Mucosa of gallbladder (tissue), 1 donor: ENCODE measurements at regions not wholly inside any gene's neighbourhood (a gene's known extent, or its start where the extent isn't known, plus 50 kb on each side); places are given as distances from the start of the nearest gene placed in this dataset.
A peak's percentile ranks its signal among the peaks of the same experiment; 100 is the strongest.

Experiments
- DNase-seq: peaks from one replicate; pipeline ENCODE4 v3.0.0-alpha.2; 2020; ENCODE audit warnings: low spot score
- donor health status: DM: no; HTN: no; CAD: no.

DNA sequence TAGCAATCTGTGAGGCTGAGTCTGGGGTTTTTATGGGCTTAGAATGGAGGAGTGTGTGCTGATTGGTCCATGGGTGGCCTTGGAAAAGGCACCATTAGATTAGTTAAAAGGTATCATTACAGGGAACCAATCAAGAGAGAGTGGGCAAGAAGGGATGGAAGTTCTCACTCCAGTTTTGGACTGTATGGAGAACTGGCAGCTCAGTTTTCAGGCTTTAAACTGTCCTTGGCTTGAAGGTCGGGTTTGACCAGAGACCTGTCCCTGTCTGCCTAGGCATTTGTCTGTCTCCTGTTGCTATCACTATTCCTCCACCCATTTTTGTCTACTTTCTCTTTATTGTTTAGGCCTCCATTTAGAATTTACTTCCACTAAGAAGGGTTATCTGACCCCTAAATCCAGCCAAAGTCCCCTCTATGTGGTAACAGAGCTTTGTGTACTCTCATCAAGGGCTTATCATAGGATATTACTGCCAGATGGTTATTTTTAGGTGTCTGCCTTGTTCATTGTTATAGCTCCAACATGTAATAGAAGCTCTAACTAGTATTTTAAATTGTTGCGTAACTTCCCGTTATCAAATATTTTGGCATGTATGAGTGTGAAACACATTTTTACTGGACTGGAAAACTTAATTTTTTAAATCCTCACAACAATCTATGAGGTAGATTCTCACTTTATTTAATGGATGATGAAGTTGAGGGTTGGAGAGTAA, 133.3 kb upstream of the SLC10A2 start:
- DNase-seq, result no peak

DNA sequence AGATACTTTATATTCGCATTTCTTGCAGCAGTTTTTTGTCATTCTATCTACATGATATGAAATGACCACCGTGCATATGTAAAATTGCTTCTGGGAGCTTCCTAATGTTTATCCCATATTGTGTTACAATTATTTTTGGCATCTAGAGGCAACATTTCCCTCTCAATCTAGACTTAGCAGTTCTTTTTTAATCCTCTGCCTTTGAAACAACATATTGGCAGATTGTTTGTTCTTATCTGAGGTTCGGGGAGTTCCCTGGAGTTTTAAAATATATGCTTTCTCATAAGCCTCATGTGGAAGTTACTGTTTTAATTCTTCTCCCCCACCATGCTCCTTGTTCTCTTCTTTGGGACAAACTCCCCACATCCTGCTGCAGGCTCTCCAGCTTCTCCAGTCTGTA, 130.1 kb upstream of the SLC10A2 start:
- DNase-seq, result no peak

GRCh38 chr13:103195762-103196161, 129.5 kb upstream of the SLC10A2 start:
- no peak for DNase-seq

DNA sequence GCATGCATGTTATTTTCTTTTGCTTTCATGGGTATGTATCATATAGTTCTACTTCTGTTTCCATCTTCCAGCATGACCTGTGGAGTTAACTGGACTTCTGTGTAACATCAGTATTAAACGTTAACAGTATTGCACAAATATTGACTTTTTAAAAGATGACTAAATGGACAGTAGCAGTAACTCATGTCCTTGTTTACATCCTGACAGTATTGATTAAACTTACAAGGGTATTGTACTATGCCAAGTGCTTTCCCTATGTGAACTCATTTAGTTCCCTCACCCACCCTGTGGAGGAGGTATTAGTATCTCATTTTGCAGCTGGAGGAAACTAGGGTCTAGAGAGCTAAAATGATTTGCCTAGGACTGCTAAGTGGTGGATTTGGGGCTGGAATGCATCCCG, 128.7 kb upstream of the SLC10A2 start:
- DNase-seq, result no peak

- DNase-seq, result no peak
Measured at GRCh38 chr13:103192511-103193135, 126.4 kb upstream of the SLC10A2 start.

DNA sequence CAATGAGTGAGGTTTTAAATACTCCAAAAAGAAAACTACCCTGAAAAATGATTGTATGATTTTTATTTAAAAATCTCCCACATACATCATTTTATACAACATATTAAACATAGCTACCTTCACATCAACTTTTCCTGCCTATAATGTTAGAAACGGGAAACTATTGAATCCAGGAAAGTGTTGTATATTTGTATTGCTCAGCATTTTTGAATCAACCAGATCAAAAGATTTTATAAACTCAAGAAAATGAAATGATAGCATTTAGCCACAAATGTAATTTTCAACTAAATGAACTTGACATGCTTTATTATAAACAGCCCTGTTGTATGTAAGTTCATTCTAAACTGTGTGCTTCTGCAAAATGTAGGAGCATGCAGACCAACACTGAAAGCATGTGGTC, 124.6 kb upstream of the SLC10A2 start:
- no peak for DNase-seq

DNA sequence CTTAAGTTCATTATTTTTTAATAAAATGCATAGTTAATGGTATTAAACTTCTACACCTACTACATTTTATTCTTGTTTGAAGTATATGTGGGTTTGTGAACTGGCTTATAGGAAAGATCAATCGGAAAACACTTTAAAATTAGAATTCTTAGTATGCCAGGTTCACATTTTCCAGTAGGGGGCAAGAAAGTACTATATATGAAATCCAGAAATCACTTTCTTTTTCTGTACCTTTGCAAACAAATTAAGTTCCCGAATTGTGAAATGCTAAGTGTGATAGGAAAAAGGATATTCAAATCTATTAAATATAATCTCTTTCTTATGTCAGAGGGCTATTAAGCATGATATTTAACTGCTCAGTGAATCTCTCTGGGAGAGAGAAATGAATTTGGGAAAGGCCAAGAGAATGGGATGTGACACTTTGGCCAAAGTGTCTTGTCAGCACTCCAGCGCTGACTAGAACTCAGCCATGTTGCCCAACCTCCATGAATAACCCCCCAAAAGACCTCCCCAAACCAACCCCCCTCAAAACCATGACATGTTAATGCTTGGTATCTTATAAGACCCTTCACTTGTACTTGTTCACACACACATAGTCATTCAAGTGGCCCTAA, 122.6 kb upstream of the SLC10A2 start:
- no peak for DNase-seq

- DNase-seq, result peak; percentile 15
Measured at GRCh38 chr13:103187721-103188156, 121.5 kb upstream of the SLC10A2 start.

DNA sequence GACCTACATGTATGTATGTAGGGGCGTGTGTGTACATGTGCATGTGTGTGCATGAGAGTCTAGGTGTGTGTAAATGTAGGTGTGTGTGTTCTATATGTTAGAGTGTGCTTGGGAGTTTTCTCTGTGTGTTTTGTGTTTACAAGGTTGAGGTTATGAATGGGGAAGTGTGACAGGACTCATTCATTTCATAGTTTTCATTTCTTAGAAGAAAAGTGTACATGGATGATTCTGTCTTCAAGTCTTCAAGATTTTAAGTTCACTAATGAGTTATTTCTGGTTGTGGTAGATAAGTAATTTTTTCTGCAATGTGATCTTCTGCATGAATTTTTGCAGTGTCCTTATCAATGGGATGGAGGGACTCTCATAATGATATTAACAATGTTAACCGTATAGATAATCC, 118.2 kb upstream of the SLC10A2 start:
- no peak for DNase-seq

DNA sequence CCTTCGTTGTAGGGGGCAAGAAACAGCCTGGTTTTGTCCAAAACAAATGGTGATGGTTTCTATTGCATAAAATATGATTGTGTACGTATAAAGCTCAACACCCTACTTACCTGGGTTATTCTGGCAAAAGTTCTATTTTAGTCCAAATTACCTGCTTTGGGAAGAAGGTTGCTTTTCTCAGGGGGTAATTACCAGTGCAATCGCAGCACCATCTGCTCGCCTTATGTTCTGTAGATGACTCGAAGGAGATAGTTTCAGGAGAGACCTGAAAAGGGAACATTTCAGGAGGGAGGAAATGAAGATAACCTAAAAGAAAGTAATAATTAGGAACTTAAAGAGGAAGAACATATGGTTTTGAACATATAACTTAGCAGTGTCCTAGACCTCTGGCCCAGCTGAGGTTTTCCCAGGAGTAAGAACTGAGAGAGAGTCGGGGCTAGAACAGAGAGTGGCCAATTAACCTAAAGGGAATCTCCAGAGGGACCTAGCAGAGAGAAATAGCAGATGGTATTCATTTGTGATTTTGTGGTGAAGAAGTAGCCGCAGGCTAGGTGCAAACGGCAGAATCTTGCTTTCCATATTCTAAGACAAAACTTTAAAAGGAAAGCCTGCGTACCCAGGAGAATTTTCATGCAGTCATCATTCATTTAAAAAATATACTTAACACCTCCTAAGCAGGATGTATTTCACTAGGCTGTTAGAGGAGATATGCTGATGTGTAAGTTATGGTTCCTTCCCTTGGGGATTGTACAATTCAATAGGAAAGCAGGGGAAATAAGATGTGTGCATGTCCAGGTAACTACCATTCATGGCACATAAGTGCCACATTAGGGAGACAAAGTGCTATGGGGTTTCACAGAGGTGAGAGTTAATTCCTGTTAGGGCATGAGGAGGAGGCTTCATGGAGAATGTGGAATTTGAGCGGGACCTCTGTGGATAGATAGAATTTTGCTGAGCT, 113.0 kb upstream of the SLC10A2 start:
- no peak for DNase-seq

GRCh38 chr13:103174966-103175365, 108.7 kb upstream of the SLC10A2 start:
- DNase-seq, result no peak

DNA sequence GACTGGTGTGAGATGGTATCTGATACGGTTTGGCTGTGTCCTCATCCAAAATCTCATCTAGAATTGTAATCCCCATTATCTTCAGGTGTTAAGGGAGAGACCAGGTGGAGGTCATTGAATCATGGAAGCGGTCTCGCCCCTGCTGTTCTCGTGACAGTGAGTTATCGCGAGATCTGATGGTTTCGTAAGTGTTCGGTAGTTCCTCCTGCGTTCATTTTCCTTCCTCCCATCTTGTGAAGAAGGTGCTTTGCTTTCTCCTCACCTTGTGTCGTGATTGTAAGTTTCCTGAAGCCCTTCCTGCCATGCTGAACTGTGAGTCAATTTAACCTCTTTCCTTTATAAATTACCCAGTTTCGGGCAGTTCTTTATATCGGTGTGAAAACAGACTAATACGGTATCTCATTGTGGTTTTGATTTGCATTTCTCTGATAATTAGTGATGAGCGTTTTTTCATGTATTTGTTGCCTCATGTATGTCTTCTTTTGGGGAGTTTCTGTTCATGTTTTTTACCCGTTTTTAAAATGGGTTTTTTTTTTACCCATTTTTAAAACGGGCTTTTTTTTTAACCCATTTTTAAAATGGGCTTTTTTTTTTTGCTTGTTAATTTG, 102.8 kb upstream of the SLC10A2 start:
- no peak for DNase-seq

DNA sequence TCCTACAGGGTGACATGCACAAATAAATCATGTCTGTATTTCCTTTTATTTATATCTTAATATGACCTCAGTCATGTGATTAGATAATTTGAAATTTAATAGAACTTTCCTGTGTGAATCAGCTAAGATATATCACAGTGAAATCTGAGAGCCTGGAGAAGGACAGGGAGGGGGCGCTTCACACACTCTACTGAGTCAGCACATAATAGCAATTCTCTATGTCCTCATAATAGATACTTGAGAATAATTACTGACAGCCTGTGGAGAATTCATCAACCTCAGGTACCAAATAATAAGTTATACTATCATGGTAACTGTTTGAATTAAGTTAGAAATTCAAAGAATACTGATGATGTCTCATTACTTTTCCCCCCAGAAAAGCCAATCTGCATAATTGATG, 98.0 kb upstream of the SLC10A2 start:
- no peak for DNase-seq

- no peak for DNase-seq
Measured at GRCh38 chr13:103161476-103161875, 95.3 kb upstream of the SLC10A2 start.

DNA sequence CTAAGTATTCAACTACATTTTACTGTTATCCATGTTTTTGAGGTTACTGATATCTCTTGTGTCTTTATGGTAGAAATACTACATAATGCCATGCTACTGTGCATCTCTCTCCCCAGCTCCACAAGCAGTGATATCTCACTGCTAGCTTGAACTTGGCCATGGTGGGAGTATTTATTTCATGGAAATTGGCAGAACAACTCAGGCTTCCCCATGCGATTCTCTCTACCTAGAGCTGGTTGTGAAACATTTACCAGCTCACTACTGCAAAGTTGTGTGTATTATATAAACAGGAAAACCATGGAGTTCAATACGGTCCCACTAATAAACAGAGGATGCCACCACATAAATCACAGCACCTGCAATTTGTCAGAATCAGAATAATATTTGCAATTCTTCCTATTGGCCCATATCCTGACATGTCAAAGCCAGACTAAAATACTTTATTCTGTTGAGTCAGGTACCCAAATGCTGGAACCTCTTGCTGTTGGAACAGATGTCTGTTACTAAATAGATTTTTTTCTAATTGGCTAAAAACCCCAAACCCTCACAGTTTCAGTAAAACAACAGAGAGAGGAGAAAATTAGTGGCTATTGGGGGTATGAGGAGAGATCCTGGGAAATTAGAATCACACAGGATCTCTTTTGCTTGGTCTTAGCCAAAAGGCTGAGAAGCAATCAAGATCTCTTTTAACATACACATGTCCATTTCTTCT, 91.4 kb upstream of the SLC10A2 start:
- no peak for DNase-seq

- no peak for DNase-seq
Measured at GRCh38 chr13:103157016-103157415, 90.8 kb upstream of the SLC10A2 start.

- DNase-seq, result no peak
Measured at GRCh38 chr13:103156346-103156998, 90.3 kb upstream of the SLC10A2 start.

- no peak for DNase-seq
Measured at GRCh38 chr13:103153466-103153865, 87.2 kb upstream of the SLC10A2 start.

DNA sequence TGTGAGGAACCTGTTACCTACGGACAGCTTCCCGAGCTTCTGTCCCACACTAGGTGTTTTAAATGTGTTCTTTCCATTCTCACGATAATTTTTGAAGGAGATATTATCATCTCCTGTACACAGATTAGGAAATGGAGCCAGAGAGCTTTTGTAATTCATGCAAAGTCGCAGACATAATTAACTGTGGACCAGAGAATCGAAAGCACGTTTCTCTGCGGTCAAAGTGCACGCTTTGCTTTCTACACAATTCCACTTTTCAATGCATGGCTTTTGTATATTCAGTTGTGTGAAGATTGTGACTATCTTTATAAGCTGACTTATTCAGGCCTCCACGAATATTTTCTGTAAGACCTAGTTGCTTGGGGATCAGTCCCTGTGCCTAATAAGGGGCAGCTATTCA, 81.7 kb upstream of the SLC10A2 start:
- no peak for DNase-seq

- DNase-seq, result no peak
Measured at GRCh38 chr13:103145442-103145841, 79.2 kb upstream of the SLC10A2 start.

DNA sequence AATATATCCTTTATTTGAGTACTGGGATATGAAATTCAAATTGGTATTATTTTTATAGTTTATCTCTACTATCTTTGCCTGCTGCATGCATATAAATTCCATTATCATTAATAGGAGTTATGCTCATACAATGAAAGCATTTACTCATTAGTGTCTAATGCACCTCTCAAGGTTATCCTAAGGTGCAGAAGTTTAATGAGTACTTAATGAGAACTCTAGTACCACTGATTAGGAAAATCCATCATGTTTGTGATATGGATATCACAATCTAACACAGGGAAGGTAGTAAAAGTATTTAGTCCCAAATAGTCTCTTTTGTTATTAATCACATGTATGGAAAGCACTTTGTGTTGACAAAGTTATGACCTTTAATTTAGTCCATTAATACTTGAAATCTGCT, 77.2 kb upstream of the SLC10A2 start:
- no peak for DNase-seq
